Endodermal cell (in vitro differentiated cells): ENCODE measurements at regions not wholly inside any gene's neighbourhood (a gene's known extent, or its start where the extent isn't known, plus 50 kb on each side); places are given as distances from the start of the nearest gene placed in this dataset.

Source experiments
- DNase-seq: peaks from one replicate; pipeline ENCODE4 v3.0.0-alpha.2; 2017
- H3K27ac ChIP-seq: 2 replicates; pipeline ENCODE4 v1.5.1; 2013; ENCODE audit warnings: mild to moderate bottlenecking, low read depth, low read length, moderate library complexity
- H3K27me3 ChIP-seq: 2 replicates; pipeline ENCODE4 v1.6.1; 2013; ENCODE audit warnings: mild to moderate bottlenecking, low read length, moderate library complexity; ENCODE audit not compliant: insufficient read depth, control insufficient read depth, poor library complexity, severe bottlenecking
- H3K36me3 ChIP-seq: 2 replicates; pipeline ENCODE4 v1.7.0; 2013; ENCODE audit warnings: mild to moderate bottlenecking, low read length, moderate library complexity; ENCODE audit not compliant: control insufficient read depth, insufficient read depth
- H3K4me1 ChIP-seq: one replicate; pipeline ENCODE4 v1.7.0; 2013; ENCODE audit warnings: low read length; ENCODE audit not compliant: control insufficient read depth, insufficient read depth
- H3K4me3 ChIP-seq: 2 replicates; pipeline ENCODE4 v1.5.1; 2013; ENCODE audit warnings: mild to moderate bottlenecking, low read length, moderate library complexity
- H3K9ac ChIP-seq: 2 replicates; pipeline ENCODE4 v1.6.1; 2013; ENCODE audit warnings: mild to moderate bottlenecking, low read length, moderate library complexity; ENCODE audit not compliant: poor library complexity, severe bottlenecking; ENCODE audit errors: extremely low read depth
- H3K9me3 ChIP-seq: 2 replicates; pipeline ENCODE4 v1.6.1; 2013; ENCODE audit warnings: mild to moderate bottlenecking, low read length, moderate library complexity; ENCODE audit not compliant: control insufficient read depth
- H3K27ac Mint-ChIP-seq: 2 replicates; pipeline ENCODE4 v1.8.0; 2020; ENCODE audit warnings: mixed read lengths
- H3K27me3 Mint-ChIP-seq: 2 replicates; pipeline ENCODE4 v1.8.0; 2021; ENCODE audit warnings: mild to moderate bottlenecking, mixed read lengths; ENCODE audit not compliant: insufficient read depth
- H3K36me3 Mint-ChIP-seq: 2 replicates; pipeline ENCODE4 v1.8.0; 2020; ENCODE audit warnings: low read depth, mixed read lengths
- H3K4me1 Mint-ChIP-seq: 2 replicates; pipeline ENCODE4 v1.8.0; 2020; ENCODE audit warnings: mixed read lengths
- H3K4me3 Mint-ChIP-seq: 2 replicates; pipeline ENCODE4 v1.8.0; 2020; ENCODE audit warnings: mild to moderate bottlenecking, moderate library complexity, mixed read lengths
- H3K9me3 Mint-ChIP-seq: 2 replicates; pipeline ENCODE4 v1.8.0; 2020; ENCODE audit warnings: mild to moderate bottlenecking, mixed read lengths
- CTCF ChIP-seq: fragments of 200-600 bp; sonication (generic); conservative IDR thresholded peaks from 2 replicates; pipeline ENCODE4 v1.5.0; 2021; ENCODE audit warnings: antibody characterized with exemption, mild to moderate bottlenecking
- WGBS, 2 experiments: methylation state at CpG; one replicate each; pipeline versions ENCODE4 v1.1.5 to v1.1.7; 2013; ENCODE audit warnings: missing lambda C conversion rate in 2 of 2, mixed read lengths in 1 of 2; ENCODE audit not compliant: insufficient coverage in 1 of 2, insufficient read length in 1 of 2; 5-methylcytosine and 5-hydroxymethylcytosine counted together

GRCh38 chr2:186031229-186031628, 292.6 kb downstream of the FSIP2 start:
- no peaks in the 10 kb centered on the region for H3K27me3 Mint-ChIP-seq

GRCh38 chr2:186032102-186032738, 293.6 kb downstream of the FSIP2 start:
- Histone ChIP-seq H3K4me3 (no peak overlapping the region), H3K9me3 (no peaks in the 10 kb centered on the region), H3K27ac (no peak overlapping the region), H3K27me3 (no peaks in the 10 kb centered on the region), H3K4me1 (no peaks in the 10 kb centered on the region), H3K9ac (no peak overlapping the region), H3K36me3 (no peaks in the 10 kb centered on the region)
- WGBS, 2 experiments = 93 to 100% methylated on average over 2 of the region's 2 CpGs
- no peaks in the 10 kb centered on the region for H3K4me1 Mint-ChIP-seq
- no peak overlapping the region for H3K27ac Mint-ChIP-seq
- no peaks in the 10 kb centered on the region for H3K36me3 Mint-ChIP-seq
- no peaks in the 10 kb centered on the region for H3K27me3 Mint-ChIP-seq
- no peak overlapping the region for H3K4me3 Mint-ChIP-seq
- no peak for TF ChIP-seq CTCF
- H3K9me3 Mint-ChIP-seq = no peaks in the 10 kb centered on the region
- no peak for DNase-seq

More at GRCh38 chr2:186031229-186031628, 292.6 kb downstream of the FSIP2 start:
- no peaks in the 10 kb centered on the region for H3K27me3 ChIP-seq
- no peaks in the 10 kb centered on the region for H3K36me3 ChIP-seq
- TF ChIP-seq CTCF = no peak
- no peaks in the 10 kb centered on the region for H3K4me1 Mint-ChIP-seq
- no CpG with 5 or more reads among the region's 1 CpG for WGBS, 2 experiments
- no peaks in the 10 kb centered on the region for H3K9me3 Mint-ChIP-seq
- H3K27ac Mint-ChIP-seq = no peak overlapping the region
- no peak for DNase-seq
- H3K4me1 ChIP-seq = no peaks in the 10 kb centered on the region
- H3K4me3 Mint-ChIP-seq = no peak overlapping the region
- H3K27ac ChIP-seq = no peak overlapping the region
- H3K36me3 Mint-ChIP-seq = no peaks in the 10 kb centered on the region
- no peaks in the 10 kb centered on the region for H3K9me3 ChIP-seq
- no peak overlapping the region for H3K4me3 ChIP-seq
- no peak overlapping the region for H3K9ac ChIP-seq

- WGBS, 2 experiments = 89% methylated on average over 2 of the region's 2 CpGs; no CpG with 5 or more reads in 1 of the 2 experiments
These were observed 294.3 kb downstream of the FSIP2 start for GRCh38 chr2:186032930-186033329.

More at GRCh38 chr2:186032930-186033329, 294.3 kb downstream of the FSIP2 start:
- no peak for DNase-seq
- Mint-ChIP-seq H3K9me3 (no peaks in the 10 kb centered on the region), H3K36me3 (no peaks in the 10 kb centered on the region), H3K27me3 (no peaks in the 10 kb centered on the region), H3K27ac (no peak overlapping the region), H3K4me3 (no peak overlapping the region), H3K4me1 (no peaks in the 10 kb centered on the region)
- no peak for TF ChIP-seq CTCF
- H3K27ac ChIP-seq = no peak overlapping the region
- H3K27me3 ChIP-seq = no peaks in the 10 kb centered on the region
- H3K36me3 ChIP-seq = no peaks in the 10 kb centered on the region
- H3K9ac ChIP-seq = no peak overlapping the region
- H3K4me1 ChIP-seq = no peaks in the 10 kb centered on the region
- H3K4me3 ChIP-seq = no peak overlapping the region
- H3K9me3 ChIP-seq = no peaks in the 10 kb centered on the region
